ENCODE measurements at regions not wholly inside any gene's neighbourhood (a gene's known extent, or its start where the extent isn't known, plus 50 kb on each side); places are given as distances from the start of the nearest gene placed in this dataset.
"Not testable (repeated sequence)": the region's sequence is repeated elsewhere in the genome, so short reads cannot be mapped to it uniquely, and the experiment has no call there.

DNA sequence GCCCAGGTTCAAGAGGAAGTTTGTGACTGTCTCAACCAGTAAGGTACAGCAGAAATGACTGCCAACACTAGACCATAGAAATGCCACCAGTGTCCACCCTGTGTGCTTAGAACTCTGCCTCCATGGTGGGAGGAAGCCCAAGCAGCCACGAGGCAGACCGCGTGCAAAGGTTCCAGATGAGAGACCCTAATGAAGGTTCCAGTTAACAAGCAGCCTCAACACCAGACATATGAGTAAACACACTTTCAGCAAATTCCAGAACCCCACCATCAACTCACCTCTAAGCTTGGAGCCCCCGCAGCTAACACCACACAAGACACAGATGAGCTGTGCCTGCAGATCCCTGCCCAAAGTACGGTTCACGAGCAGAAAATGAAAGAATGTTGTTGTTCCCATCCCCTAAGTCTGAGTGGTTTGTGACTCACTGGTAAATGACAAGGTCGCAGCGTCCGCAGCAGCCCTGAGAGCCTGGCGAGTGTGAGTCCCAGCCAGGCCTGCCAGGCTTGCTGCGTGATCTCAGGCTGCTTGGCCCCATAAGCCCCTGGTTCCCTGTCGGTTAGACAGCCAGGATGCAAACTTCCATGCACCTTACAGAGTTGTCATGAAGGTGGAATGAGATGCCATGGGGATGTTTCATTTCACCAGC is 193.7 kb downstream of the C16orf95 start:
- no peak for DNase-seq

- DNase-seq = not testable (repeated sequence)
Measured at GRCh38 chr16:87124405-87124804, 192.8 kb downstream of the C16orf95 start.

- no peak for DNase-seq
Measured at GRCh38 chr16:87125206-87126155, 191.7 kb downstream of the C16orf95 start.

- no peak for DNase-seq
Measured at GRCh38 chr16:87126403-87127025, 190.7 kb downstream of the C16orf95 start.

DNA sequence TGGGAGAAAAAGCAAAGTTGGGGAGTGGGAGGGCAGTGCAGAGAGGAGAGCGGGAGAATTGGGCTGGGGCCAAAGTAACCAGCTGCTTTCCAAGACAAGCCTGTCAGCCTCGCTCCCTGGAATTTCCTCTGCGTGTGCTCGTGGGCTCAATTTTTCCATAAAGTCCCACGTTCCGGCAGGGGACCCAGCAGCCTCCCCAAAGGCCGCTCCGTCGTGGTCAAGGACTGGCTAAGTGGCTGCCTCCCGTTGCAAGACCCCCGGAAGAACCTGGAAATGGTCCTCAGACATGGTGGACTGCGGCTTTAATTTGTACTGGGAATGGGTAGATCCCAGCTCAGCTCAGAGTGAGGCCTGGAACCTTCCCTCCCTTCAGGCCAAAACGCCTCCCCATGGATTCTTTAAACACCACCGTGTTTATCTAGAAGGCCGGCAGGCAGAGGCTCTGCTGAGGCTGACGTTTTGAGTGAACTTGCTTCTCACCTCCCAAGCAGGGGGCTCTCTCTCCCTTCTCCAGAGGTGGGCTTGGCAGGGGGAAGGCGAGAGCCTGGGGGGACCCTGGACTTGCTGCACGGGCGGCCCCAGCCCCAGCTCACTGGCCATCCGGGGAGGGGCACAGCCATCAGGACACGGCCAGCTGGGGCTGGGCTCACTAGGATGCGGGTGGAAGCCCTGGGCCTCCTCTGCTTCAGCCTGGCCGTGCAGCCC is 190.0 kb downstream of the C16orf95 start:
- DNase-seq = no peak

DNA sequence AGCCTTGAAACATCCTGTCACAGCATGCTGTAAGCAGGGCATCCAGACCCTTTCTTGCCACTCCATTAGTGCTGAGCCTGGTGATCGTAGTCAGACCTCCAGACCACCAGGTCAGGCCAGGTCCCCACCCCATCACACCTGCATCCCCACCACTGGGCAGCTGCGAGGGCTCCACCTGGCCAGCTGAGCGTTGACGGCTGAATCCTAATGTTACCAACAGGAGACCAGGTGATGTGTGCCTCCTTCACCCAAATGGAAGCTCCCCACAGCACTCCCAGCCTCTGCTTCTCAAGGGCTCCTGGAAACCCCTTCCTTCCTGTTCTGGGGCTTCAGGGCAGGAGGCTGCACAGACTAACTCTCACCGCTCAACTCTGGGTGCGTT is 189.4 kb downstream of the C16orf95 start:
- no peak for DNase-seq

DNA sequence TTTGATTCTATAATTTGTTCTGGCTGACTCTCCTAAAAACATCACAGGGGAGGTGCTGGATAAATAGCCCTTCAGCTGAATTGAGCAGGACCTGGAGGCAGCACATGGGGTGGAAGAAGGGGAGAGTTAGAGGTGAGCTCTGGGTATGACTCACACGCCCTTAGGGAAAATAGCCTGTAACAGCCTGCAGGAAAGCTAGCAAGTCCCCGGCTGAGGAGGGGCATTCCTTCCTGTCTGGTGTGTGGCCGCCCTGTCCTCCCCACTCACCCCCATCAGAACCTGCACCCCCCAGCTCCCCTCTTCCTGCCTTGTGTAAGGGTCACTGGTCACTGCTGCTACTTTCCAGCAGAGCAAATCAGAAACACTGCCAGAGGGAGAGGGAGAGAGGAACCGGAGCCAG is 187.4 kb downstream of the C16orf95 start:
- no peak for DNase-seq

DNA sequence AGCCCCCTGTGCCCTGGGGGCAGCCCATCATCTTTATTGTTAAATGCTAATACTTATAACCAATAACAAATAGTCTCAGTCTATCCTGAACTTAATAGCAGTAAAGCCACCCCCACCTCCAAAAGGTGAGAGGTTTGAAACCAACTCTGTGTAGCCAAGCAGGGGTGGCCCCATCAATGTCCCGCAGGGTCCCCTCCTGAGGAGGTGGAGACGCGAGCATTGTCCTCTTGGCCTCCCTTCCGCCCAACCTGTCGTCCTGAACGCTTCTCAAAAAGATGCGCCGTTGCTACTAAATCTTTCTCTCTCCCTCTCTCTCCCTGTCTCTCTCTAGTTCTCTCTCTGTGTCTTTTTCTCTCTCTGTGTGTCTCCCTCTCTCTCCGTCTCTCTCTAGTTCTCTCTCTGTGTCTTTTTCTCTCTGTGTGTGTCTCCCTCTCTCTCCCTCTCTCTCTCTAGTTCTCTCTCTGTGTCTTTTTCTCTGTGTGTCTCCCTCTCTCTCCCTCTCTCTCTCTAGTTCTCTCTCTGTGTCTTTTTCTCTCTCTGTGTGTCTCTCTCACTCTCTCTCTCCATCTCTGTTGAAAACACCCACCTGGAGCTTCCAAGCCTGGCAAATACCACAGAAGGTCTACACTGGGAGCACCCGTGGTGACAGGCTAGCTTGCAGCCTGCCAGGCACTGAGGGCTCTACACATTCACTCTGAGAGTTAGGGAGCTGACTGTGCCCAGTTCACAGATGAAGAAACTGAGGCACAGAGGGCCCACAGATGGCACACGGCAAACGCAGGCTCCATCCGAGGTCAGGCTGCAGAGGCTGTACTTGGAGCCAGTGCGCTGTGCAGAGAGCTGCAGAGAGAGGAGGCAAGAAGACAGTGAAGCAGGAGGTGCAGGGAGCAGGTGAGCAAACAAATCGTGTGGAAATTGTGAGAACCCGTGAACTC is 185.9 kb downstream of the C16orf95 start:
- no peak for DNase-seq

DNA sequence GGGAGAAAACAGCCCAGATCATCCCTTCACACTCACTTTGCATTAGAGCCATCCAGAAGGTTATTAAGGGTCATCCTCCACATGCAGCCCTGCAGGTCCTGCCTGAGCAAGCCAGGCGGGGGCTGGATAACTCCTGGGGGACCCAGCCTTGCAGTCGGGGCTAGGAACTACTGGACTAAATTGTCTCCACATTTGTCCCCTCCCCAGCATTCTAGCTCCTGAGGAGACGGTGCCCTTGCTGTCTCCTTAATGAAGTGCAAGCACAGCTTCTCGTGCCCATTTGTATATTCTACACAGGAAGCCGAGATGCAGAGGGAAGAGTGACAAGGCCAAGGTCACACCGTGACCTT is 185.2 kb downstream of the C16orf95 start:
- no peak for DNase-seq

- DNase-seq = no peak
Measured at GRCh38 chr16:87132361-87133014, 184.7 kb downstream of the C16orf95 start.

DNA sequence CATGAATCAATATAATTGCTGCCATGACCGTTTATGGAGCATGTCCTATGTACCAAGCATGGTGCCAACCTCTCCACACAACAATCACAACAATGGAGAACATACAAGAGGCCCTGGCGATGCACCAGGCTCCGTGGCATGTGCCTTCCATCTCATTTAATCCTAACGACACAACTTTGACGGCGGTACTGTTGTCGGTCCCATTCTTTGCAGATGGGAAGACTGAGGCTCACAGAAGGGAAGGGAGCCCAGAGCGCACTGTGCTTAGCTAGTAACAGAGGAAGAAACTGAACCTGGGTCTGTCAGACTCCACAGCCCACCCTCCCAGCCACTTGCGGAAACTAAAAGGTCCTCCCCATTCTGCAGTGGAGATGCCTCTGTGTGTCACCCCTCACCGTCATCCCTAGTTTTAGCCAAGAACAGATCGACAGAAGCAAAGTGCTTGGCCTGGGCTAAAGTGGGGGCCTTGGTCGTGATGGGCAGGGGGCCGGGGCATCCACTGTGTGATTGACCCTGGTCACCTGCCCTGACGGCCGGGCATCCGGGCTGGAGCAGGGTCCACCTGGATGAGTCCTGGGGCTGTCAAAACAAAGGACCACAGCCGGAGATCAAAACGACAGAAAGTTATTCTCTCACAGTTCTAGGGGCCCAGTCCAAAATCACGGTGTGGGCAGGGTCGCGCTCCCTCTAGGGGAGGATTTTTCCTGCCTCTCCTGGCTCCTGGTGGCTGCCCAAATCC is 183.9 kb downstream of the C16orf95 start:
- DNase-seq = no peak

- DNase-seq = no peak
Measured at GRCh38 chr16:87133966-87134627, 183.1 kb downstream of the C16orf95 start.

DNA sequence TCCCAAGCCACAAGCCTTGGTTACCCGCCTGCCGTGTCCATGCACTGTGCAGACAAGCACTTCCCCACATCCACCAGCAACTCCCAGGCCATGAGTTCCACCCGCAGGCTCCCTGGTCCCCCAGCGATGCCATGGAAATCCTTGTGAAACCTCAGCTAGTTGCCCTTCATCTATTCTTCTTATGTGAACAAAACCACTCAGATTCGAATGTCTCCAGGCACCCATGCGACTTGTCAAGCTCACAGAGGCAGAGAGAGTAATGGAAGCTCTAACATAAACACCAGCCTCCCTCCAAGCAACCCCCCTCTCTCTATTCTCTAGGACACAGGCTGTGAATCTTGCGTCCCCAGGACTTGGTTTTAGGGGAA is 182.6 kb downstream of the C16orf95 start:
- no peak for DNase-seq

DNA sequence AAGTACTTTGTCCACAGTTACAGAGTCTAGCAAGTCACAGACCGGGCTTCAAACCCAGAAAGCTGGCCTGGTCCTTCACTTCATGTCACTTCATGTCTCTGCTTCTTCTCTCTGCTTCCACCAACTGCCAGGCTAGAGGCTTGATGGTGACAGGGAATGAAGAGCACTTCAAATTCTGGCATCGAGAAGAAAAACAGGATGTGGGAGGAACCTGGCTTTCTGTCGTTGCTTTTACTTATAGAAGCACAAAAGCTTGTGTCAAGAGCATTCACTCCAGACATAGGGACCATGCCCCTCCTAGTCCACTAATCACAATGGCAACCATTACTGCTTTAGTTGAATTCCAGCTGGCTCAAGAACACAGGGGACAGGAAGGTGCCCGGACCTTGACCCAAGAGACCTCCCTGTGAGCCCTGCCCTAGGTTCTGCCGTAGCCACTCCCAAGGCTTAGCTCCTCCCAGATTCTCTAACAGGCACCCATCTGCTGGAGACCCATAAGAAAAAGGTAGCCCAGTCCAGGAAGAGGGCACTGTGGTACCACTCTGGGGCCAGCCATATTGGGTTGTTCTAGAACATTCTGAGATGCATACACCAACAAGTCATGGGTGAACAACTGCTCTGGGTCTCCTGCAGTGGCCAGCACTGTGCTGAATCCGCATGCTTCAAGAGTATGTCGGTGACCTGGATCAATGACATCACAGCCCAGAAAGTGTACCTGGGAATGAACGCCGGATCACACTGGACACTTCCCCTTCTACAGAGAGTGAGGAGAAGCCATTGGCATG is 181.8 kb downstream of the C16orf95 start:
- peak; percentile 45 for DNase-seq

GRCh38 chr16:87138316-87138715 is 178.9 kb downstream of the C16orf95 start:
- DNase-seq = no peak

- DNase-seq = no peak
Measured at GRCh38 chr16:87138738-87139267, 178.4 kb downstream of the C16orf95 start.

GRCh38 chr16:87140211-87141200 is 176.7 kb downstream of the C16orf95 start:
- peak; percentile 22 for DNase-seq

DNA sequence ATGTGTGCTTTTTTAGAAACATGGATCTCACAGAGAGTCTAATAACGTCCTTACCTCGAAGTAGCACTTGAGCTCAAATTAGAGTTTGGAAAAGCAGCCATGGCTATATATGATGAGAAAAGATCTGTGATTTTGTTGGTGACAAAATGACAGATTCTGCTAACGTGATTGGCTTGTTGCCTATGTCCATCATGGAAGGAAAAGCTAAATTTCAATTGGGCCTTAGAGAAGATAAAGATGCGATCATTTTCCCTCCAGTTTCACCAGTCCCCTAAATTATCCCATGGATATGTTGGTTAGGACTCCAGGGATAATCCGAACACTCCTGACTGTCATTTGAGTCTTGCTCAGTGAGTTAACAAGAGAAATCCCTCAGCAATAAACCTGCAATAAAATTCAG is 175.8 kb downstream of the C16orf95 start:
- DNase-seq = no peak
